GM12873 (cell line): ENCODE measurements at regions not wholly inside any gene's neighbourhood (a gene's known extent, or its start where the extent isn't known, plus 50 kb on each side); places are given as distances from the start of the nearest gene placed in this dataset.

ENCODE experiments used
- CTCF ChIP-seq: IDR thresholded peaks from 2 replicates; pipeline ENCODE4 v1.5.1; 2012; ENCODE audit warnings: low read depth, mild to moderate bottlenecking, moderate library complexity, low read length, control low read depth; ENCODE audit not compliant: insufficient read depth; ENCODE audit errors: missing control alignments

GRCh38 chr6:156654919-156655918 is 122.0 kb upstream of the ARID1B start:
- TF ChIP-seq CTCF: no peak

GRCh38 chr6:156652231-156652750 is 124.9 kb upstream of the ARID1B start:
- no peak for TF ChIP-seq CTCF

GRCh38 chr6:156651486-156651885 is 125.7 kb upstream of the ARID1B start:
- no peak for TF ChIP-seq CTCF

GRCh38 chr6:156650896-156651390 is 126.2 kb upstream of the ARID1B start:
- TF ChIP-seq CTCF: no peak

GRCh38 chr6:156648616-156649015 is 128.6 kb upstream of the ARID1B start:
- no peak for TF ChIP-seq CTCF

GRCh38 chr6:156647991-156648390 is 129.2 kb upstream of the ARID1B start:
- no peak for TF ChIP-seq CTCF

- no peak for TF ChIP-seq CTCF
Observed at GRCh38 chr6:156647140-156647784, 129.9 kb upstream of the ARID1B start.
